GM21423 (cell line): ENCODE measurements at regions not wholly inside any gene's neighbourhood (a gene's known extent, or its start where the extent isn't known, plus 50 kb on each side); places are given as distances from the start of the nearest gene placed in this dataset.

Experiments
- ATAC-seq: cut with Tn5 transposase; IDR thresholded peaks from one replicate; pipeline ENCODE4 v1.9.1; 2021; ENCODE audit warnings: mild to moderate bottlenecking, moderate library complexity; ENCODE audit not compliant: unreplicated experiment

- ATAC-seq = no peak
Measured at GRCh38 chr20:21033817-21034216, 72.3 kb downstream of the LINC00237 start.

GRCh38 chr20:21031666-21032065 lies 74.5 kb downstream of the LINC00237 start:
- ATAC-seq = no peak

GRCh38 chr20:21029341-21029740 lies 76.8 kb downstream of the LINC00237 start:
- no peak for ATAC-seq

- ATAC-seq = no peak
Measured at GRCh38 chr20:21028921-21029320, 77.2 kb downstream of the LINC00237 start.

DNA sequence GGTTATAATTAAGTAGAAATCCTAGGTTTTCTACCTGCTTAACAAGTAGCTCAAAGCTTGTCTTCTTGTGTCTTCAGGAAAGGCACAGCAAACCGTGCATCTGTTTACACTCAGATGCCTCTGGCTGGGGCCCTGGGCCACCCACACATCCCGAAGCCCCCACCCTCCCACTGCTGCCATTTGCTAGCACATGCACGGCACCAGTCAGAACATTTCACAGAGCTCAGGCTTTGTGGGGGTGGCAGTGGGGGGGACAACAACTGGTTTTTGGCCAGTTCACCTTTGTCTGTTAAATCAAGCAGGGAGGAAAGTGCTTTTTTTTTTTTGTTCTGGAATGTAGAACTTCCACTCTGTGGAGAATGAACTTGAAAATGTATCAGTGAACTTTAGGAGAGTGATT lies 77.7 kb downstream of the LINC00237 start:
- no peak for ATAC-seq

DNA sequence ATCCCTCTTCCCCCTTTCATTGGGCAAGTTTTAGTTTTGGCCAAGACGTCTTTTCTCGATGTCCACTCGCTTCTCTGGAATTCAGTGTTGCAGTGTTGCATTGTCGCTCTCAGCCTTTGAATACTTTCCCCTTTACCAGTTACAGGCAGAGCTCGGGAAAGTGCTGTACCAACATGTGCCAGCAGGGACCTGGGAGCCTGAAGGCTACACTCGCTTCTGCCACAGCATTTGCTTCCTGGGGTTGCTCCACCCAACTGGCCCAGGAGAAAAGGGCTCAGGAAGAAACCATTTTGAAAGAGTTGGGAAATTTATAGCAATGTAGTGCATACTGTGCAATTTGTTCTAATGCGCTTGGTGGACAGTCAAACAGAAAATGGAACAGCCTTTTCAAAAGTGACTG lies 78.6 kb downstream of the LINC00237 start:
- ATAC-seq = no peak

DNA sequence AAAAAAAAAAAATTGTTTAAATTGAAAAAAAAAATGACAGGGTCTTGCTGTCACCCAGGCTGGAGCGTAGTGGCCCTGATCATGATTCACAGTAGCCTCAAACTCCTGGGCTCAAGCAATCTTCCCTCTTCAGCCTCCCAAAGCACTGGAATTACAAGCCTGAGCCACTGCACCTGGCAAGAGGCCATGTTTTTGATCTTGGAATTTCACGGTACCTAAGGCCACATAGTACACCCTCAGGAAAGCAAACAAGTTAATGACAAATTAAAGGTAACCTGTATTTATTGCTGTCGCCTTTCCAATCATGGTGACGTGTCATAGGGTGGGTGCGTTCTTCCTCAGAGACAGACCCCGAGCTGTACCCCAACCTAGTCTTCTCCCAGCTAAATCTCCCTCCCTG lies 79.2 kb downstream of the LINC00237 start:
- ATAC-seq = no peak

- no peak for ATAC-seq
Measured at GRCh38 chr20:21024420-21024819, 81.7 kb downstream of the LINC00237 start.

GRCh38 chr20:21022925-21023324 lies 83.2 kb downstream of the LINC00237 start:
- no peak for ATAC-seq

GRCh38 chr20:21021472-21021790 lies 84.7 kb downstream of the LINC00237 start:
- no peak for ATAC-seq

- ATAC-seq = no peak
Measured at GRCh38 chr20:21020659-21021471, 85.3 kb downstream of the LINC00237 start.

DNA sequence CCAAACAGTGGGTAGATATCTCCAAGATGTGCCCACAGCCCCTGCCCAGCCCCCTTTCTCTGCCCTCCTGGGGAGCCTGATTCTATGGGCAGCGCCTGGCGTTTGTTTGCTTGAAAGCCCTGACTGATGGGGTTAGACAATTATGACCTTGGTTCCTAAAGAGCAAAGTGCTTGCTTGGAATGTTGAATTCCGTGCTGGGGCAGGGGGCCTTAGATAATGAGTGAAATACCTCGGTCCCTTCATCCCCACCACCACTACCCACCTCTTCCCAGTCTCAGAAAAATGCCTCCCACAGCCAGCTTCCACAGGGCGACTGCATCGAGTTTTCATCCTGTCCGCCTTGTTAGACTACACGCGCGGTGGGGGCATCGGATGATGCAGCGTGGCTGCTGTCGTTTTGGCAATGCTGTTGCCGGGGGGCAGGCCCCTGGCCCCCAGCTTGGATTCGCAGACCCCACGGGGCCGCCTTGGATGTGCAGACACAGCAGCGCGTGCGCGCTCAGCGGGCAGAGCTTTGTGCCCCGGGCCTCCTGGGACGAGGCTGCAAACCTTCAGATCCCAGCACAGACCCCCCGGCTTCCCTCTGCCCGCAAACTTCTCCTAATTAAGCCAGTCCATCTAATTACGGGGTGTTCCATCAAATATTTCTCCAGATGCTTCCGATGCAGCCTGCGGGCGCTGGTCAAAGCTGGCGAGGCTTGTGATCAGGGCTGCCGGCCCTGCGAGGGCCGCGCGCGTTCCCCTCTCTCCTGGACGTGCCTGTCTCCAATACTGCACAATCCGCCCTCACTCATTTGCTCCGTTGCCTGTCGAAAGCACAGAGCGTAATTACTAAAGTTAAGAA lies 86.1 kb downstream of the LINC00237 start:
- no peak for ATAC-seq

GRCh38 chr20:21019468-21019813 lies 86.7 kb downstream of the LINC00237 start:
- no peak for ATAC-seq

DNA sequence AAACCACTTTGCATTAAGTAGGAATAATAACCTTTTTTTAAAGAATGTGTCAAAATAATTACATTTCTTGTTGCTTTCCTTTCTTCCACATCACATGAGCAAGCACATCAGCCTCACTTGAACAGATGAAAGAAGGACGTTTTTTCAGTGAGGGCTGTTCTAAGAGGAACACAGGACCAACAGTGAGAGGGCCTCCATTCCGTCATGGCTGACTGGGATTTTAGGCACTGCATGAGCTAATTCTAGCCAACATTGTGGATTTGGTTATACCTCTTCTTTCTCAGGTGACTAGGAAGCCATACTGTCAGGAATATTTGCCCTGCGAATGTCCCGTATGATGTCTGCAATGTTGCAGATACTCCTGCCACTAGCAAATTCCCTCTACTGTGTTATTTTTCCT lies 87.6 kb downstream of the LINC00237 start:
- no peak for ATAC-seq

DNA sequence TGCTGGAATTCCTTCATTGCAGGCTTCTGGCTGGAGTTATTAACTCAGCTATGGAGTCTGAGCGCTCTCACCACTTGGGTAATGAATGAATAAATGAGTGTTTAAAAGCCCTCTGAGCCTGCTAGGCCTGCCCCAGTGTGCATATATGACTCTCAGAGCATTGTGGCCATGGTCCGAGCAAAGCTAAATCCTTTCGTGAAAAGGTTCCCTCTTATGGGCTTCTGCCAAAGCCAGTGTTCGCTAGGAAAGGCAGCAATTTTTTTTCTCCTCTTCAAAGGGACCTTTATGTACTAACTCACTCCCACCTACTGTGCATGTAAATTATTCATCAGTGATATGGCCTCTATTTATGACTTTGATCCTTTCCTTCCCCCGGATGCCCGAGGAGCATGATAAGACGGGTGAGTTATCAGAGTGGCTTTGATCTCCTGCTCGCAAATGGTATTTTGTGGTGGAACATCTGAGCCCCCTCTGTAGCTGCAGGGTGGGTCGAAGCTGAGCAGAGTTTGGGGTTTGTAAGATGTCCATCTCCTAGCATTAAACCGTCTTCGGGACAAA lies 88.6 kb downstream of the LINC00237 start:
- no peak for ATAC-seq

DNA sequence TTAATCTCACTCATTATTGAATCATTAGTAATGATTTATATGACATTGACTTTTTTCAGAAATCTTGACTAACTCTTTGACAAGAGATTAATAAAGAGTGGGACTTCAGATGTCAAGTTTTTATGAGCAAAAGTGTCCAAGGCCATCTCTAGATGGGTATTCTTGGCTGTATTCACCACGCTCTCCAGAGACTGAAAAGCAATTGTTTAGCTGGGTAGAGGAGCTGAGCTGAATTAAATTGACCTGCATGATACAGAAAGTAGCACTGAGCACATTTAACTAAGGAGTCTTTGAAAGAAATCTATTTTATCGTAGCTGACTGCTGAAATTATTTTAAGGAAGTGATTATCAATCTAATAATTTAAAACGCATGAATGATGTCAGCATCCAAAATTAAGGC lies 89.4 kb downstream of the LINC00237 start:
- ATAC-seq = no peak

GRCh38 chr20:21014528-21014927 lies 91.6 kb downstream of the LINC00237 start:
- ATAC-seq = no peak

GRCh38 chr20:21008951-21009350 lies 97.2 kb downstream of the LINC00237 start:
- no peak for ATAC-seq

GRCh38 chr20:21006611-21007010 lies 99.5 kb downstream of the LINC00237 start:
- no peak for ATAC-seq

- ATAC-seq = no peak
Measured at GRCh38 chr20:21004386-21005076, 101.6 kb downstream of the LINC00237 start.

- ATAC-seq = no peak
Measured at GRCh38 chr20:21003902-21004301, 102.3 kb downstream of the LINC00237 start.
